Activated T-cell treated with anti-CD3 and anti-CD28 coated beads, Interleukin-2, amount 50 U/mL, for 1 hour (primary cell): ENCODE measurements at regions not wholly inside any gene's neighbourhood (a gene's known extent, or its start where the extent isn't known, plus 50 kb on each side); places are given as distances from the start of the nearest gene placed in this dataset.
A peak's percentile ranks its signal among the peaks of the same experiment; 100 is the strongest.
"Not testable (repeated sequence)": the region's sequence is repeated elsewhere in the genome, so short reads cannot be mapped to it uniquely, and the experiment has no call there.

Experiments
- DNase-seq: peaks from one replicate; pipeline ENCODE4 v3.0.0-alpha.2; 2020

DNA sequence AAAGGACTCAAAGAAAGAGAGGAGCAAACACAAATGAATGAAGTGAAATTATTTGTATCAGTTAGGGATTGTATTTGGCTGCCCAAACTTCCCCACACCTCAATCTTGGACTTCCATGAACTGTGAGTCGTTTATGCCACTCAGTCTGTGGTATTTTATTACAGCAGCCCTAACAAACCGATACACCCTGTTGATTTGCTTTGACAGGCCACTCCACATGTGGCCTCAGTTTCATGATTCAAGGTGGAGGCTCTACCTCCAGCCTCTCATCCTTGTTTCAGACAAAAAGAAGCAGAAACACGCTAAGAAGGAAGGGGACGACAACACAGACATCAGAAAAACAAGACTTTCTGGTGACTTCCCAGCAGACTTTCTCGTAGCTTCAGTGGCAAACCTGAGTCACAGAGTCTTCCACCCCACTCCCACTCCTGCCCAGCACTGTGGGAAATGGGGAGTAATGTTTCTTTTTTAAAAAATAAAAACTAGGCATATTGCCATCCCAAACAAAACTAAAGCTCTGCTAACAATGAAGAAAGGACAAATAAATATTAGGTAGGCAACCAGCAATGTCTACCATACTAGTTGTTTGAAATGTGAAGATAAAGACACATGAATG is 52.2 kb upstream of the ABCA1 start:
- no peak for DNase-seq

DNA sequence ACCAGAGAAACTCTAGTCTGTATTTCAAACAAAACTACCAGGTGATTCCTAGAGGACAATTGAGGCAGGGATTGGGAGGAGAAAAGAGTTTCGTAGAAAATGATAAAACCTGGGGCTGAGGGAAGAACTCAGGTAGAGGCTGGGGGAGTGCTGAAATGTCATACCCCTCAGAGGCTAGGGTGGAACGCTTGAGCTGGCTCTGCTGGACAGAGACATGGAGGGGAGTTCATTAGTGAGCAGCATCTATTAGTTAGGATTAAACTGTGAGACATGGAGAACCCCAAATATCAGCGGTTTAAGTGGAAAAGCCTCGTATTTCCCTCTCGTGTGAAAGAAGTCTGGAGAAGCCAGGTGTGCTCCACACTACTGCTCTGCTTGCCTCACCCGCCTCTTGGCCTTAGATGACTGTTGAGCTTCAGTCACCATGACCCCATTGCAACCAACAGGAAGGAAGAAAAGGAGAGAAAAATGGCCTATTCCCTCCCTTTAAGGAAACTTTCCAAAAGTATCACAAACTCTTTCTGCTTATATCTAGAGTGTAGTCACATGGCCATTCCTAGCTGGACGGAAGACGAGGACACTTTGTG is 53.7 kb upstream of the ABCA1 start:
- DNase-seq, result no peak

DNA sequence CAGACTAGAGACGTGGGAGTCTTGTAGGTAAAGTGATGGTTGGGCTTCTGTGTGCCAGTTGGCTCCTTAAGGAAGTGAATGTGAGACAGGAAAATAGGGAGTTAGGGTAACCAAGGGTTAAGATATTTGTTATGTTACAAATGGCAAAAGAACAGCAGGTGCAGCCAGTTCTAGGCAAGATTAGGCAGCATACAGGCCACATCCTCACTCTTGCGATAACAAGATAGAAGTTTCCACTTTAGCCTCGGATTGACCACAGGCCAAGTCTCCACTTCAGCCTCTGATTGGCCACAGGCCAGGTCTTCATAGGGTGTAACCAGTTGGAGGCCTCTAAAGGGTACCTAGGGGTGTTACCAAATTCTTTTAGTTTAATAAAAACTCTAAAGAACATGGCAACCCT is 54.6 kb upstream of the ABCA1 start:
- no peak for DNase-seq

DNA sequence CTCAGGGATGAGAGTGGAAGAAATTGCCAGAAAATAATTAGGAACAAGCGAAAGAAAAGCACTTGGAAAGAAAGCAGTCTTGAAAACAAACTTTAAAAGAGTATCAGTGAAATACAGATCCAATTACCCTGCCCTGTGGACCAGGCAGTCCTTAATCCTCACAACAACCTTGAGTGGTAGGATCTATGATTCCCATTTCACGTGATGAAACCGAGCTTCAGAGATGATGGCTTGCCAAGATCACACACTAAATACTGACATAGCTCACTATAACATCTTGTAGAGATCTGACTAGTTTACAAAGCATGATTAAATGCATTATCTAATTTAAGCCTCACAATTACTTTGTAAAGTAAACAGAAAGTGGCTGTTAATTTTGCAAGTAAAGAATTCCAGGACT is 55.5 kb upstream of the ABCA1 start:
- DNase-seq, result no peak

DNA sequence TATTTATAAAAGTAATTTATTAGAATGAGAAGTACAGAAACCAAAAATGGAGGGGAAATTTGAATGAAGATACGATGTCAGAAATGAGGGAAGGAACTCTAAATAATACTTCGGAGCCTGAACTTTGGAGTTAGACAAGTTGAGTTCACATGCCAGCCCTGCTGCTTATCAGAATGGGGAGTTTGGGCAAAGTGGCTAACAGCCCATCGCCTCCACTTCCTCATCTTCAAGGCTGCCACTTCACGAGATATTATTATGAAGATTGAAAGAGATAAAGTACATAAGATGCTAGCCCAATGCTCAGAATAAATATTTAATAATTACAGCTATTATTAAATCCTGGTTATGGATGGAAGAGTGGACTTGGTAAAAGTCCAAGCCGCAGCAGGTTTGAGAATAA is 56.2 kb upstream of the ABCA1 start:
- DNase-seq, result no peak

DNA sequence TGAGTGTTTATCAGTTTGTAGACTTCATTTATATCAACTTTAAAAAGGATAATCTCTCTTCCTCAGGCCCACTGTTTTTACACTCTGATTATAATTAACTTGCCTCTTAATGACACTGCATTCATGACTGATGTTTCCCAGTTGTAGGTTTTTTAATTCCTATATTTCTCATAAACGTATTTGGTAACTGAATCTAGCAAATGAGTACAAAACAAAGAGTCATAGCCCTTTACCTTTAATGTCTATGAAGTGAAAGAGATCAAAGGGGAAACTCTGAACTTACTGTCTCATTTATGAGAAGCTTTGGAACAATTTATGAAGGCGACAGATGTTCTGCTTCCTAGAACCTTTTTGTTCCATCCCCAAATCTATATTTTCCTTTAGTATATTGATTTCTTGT is 56.6 kb upstream of the ABCA1 start:
- DNase-seq, result no peak

DNA sequence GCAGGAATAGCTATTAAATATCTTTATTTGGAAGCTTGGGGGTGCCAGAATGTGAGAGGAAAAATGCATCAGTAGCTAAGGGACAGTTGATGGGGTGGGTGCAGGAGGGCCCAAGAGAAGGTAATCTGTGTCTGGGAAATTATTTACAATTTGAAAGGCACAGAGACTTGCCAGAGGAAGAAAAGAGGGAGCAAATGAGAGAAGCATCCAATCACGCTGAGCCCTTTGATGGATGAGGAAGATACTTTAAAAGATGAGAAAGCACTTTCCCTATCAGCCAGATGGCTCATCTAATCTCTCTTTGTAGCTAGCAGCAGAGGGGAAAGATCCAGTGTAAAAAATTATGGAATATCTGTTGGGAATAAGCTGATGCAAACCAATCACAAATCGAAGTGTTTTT is 57.0 kb upstream of the ABCA1 start:
- DNase-seq, result no peak

DNA sequence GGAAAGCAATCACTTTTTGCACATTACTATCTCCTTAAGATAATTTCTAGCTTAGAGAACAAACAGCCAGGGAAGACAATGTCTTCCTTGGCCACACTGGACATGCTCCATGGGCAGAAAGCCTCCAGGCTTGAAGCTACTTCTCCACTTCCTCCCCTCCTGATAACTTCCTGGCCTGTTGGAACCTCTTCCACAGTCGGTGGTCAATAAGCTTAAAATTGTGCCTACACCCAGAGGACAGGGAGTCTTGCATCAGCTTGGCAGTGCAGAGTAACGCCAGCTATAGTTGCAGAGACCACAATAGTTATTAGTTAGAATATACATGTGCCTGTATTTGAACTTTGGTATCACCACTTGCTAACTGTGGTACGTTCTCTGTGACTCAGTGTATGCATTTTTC is 58.1 kb upstream of the ABCA1 start:
- DNase-seq, result no peak

DNA sequence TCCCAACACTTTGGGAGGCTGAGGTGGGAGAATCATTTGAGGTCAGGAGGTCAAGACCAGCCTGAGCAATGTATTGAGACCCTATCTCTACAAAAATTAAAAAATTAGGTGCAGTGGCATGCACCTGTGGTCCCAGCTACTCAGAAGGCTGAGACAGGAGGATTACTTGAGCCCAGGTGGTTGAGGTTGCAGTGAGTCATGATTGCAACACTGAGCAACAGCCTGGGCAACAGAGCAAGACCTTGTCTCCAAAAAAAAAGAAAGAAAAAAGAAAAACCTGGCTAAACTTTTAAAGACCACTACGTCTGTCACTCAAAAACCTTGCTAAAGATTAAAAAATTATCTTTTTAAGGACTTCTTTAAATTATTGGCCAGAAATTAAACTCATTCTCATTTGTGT is 59.8 kb upstream of the ABCA1 start:
- no peak for DNase-seq

DNA sequence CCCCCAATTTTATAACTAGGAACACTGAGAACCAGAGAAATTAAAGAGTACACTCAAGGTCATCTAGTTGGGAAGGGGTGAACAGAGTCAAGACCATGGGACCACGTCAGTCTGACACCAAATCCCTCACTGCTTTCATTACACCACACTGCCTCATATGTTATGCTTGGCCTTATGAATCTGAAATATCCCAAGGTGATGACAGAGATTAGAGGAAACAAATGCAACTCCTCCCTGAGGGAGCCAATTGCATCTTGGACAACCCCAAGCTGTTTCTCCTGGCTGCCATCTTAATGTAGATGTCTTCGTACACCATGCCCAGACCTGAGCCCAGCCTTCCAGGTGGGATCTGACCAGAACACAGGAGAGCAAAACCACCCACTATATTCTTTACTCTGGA is 60.6 kb upstream of the ABCA1 start:
- no peak for DNase-seq

DNA sequence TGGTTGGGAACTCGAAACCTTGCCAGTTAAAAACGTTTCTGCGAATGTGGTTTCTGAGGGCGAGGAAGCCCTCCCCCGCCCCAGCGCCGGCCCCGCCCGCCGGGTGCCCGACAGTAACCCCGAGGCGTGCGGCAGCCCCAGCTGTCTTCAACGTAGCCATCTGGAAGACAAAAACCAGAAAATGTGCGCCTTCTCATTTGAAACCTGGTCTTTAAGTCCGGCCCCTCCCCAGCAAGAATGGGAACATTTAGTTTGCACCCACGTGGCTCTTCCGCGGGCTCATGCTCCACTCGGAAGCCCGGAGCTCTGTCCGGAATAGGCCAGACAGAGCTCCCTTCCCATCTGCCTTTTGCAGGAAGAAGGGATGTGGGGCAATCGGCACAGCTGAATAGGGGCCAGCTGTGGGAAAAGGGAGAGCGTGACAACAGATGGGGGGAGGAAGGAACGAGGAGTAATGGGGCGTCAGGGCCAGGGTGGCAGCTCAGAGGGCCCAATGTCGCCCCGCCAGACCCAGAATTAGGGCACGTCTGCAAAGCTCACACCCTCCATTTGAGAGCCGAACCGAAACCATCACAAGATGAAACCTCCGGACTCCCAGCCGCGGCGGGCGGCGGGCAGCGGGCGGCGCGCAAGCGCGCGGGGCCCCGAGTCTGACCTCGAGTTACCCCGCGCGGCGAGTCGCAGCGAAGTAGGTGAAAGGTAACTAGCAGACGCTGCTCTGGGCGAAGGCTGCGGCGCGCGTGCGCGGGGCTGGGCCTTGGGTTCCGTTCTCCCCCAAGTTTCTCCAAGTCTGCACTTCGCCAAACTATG is 63.4 kb upstream of the ABCA1 start:
- DNase-seq, result peak; percentile 86

DNA sequence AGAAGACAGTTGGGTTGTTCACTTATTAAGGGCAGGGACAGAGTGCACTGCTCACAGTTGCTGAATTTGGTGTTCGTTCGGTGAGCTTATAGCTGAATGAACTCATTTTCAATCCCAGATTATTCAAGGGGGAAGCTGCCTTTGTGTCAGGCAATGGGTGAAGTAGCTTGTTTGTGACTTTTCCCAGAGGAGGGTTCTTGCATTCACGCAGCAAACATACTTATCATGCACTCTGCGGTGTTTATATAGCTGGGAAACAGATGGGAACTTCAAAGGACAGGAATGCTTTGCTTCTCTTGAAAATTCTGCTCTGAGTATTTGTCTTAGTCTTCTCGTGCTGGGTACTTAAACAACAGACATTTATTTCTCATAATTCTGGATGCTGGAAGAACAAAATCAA is 64.7 kb upstream of the ABCA1 start:
- no peak for DNase-seq

DNA sequence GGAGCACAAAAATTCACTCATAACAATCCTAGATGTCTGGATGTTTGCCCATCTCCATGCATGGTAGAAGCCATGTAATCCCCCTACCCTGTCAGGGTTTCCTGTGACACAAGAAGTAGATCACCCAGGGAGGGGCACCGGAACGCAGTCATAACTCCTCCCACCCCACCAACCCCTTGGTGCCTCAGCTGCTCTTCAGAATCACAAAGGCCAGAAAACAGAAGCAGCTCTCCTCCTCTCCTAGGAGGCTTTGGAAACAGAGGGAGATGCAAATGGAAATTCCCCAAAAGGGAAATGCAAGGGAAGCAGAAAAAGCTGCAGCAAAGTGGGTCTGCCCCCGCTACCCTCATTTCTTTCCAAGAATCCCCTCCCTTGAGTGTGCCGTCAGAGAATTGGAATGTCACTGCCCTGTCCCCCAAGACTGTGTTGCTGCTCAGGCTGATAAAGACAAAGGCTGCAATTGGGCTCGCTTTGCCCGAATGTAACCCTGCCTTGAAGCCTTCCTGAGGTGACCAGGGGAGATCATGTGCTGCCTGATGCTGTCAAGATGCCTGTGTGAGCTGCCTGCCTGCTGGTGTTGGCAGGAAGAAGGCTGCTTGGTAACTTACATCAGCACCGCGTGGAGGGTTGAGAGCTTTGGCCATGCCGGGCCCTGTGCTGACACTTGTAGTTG is 65.5 kb upstream of the ABCA1 start:
- DNase-seq, result no peak

DNA sequence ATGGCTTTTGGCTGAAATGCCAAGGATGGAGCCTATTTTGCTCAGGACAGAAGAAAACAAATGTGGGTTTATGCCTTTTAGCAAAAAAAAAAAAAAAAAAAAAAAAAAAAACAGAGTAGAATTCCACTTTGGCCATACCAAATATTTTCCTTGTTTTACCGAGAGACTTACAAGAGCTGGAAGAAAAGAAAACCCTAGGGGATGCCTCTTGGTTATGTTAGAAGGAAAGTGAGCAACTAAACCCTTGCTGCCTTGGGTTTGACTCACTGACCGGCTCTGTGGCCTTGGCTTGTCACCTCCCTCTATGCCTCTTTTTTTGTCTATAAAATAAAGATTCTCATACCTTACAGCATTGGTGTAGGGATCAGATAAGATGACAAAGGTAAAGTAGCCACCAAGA is 69.6 kb upstream of the ABCA1 start:
- DNase-seq, result no peak

DNA sequence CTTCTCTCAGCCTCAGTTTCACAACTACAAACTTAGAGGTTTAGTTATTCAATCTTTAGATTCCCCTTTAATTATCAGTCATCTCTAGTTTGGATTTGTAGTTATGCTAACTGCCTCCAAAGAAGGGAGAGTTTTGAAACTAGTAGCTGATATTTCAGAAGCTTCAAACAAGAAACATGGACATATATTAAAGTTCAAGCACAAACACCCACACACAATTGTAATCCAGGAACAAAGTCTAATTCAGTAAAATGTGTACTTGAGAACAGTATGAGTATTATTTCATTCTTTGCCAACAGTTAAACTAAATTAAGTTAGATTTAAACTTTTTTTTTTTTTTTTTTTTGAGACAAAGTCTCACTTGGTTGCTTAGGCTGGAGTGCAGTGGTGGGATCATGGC is 71.2 kb upstream of the ABCA1 start:
- no peak for DNase-seq

DNA sequence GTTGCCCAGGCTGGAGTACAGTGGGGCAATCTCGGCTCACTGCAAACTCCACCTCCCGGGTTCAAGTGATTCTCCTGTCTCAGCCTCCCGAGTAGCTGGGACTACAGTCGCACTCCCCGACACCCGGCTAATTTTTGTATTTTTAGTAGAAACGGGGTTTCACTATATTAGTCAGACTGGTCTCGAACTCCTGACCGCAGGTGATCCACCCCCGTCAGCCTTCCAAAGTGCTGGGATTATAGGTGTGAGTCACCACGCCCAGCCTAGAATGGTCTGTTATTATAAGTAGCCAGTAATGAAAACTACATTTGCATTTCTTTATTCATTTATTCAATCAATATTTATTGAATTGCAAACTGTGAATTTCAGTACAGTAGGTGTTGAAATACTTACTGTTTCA is 72.6 kb upstream of the ABCA1 start:
- not testable (repeated sequence) for DNase-seq

DNA sequence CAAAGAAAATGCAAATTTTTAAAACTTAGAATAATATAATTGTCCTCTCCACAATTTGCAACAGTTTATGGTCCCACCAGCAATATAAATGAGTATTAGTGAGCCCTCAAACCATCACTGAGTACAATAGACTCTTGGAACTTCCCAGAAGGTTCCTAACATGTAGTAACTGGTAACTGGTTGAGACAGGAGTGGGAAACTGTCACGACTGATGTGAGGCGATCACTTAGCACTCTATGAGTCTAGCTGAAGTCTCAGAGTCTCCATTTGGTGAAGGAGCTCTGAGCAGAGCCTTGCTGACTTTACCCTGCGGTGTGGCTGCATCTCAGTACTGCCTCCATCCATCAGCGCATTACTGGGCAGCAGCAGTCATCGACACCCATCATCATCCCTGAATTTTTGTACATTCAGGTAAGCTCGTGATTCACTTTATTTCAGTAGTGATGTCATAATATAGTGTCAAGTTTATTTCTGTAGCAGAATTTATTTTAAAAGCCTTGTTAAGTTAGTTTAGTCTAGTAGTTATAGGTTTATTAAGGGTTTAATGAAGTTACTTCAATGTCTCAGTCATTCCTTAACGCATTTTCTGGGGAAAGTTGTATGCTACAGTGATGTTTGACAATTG is 76.6 kb upstream of the ABCA1 start:
- no peak for DNase-seq

DNA sequence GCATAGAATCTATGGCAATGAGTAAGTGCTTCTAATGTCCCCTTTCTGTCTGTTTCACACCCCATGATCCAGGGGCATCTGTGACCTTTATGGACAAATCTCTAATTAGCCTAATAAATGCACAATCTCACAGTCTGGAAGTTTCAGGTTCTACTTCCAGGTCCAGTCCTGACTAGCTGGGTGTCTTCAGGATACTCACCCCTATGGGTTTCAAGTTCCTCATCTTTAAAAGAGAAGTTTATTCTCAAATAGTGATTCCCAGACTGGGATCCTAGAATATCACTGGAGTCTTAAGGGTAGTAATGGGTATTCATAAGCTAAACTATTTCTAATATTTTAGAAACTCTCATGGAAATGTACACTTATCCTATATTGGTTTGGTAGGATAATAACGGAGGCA is 77.2 kb upstream of the ABCA1 start:
- DNase-seq, result no peak

DNA sequence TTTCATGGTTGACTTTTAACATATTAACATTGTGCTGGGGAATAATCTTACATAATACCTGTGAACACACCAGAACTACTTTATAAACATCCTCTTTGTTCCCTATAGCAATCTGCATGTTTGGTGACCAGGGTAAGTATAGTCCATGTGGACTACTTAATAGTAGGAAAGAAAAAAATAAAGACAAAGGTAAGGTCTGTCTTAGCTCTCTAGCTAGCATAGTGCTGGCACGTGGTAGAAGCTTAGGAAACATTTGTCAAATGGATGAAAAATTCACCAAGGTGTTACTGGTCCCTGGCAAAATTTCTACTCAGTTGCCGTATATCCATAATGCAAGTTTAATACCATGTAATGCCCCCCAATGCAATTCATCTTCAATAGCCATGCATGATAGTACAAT is 78.6 kb upstream of the ABCA1 start:
- no peak for DNase-seq

DNA sequence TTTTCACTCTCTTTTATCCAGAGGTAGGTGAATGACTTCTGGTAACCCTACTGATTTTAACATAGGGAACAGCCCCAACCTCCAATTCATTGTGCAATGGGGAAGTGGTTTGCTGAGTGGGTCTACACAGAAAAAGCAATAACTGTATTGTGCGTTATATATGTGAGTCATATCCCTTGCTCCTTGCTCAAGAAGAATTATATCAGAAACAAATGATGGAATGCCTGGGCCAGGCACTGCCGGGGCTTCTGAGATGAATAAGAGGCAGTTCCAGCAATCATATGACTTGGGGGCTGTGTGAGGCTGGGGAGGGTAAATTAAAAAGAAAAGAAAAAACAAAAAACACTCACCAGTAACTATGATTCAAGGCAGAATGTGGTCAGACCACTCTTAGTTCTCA is 79.2 kb upstream of the ABCA1 start:
- no peak for DNase-seq

DNA sequence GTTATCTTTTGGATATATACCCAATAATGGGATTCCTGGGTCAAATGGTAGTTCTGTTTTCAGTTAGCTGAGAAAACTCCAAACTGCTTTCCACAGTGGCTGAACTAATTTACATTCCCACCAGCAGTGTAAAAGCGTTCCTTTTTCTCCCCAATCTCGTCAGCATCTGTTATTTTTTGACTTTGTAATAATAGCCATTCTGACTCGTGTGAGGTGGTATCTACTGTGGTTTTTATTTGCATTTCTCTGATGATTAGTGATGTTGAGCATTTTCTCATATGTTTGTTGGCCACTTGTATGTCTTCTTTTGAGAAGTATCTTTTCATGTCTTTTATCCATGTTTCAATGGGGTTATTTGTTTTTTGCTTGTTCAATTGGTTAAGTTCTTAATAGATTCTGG is 82.1 kb upstream of the ABCA1 start:
- not testable (repeated sequence) for DNase-seq

DNA sequence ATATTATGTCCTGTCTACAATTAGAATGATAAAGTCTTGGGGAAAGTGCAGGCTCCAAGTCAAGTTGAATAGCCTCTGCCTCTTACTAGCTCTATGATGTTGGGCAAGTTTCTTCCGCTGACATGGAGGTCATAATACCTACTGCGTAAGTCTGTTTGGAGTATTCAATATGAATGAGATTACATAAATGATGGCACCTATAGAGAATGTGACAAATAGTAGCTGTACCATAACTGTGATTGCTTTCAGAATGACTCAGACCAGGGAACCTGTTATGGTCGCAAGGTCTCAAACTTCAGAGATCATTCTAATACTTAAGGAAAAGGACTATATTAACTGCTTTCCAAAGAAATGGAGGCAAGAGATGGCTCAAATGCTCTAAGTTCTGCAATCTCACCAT is 94.0 kb upstream of the ABCA1 start:
- DNase-seq, result no peak

DNA sequence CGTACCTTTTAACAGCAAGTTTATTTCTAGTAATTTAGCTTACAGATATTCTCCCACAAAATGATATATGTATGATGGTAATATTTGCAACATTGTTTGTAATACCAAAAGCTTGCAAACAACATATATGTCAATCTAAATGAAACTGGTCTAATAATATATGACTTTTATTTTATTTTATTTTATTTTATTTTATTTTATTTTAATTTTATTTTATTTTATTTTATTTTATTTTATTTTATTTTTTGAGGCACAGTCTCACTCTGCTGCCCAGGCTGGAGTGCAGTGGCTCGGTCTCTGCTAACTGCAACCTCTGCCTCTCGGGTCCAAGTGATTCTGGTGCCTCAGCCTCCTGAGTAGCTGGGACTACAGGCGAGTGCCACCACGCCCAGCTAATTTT is 94.6 kb upstream of the ABCA1 start:
- DNase-seq, result not testable (repeated sequence)

DNA sequence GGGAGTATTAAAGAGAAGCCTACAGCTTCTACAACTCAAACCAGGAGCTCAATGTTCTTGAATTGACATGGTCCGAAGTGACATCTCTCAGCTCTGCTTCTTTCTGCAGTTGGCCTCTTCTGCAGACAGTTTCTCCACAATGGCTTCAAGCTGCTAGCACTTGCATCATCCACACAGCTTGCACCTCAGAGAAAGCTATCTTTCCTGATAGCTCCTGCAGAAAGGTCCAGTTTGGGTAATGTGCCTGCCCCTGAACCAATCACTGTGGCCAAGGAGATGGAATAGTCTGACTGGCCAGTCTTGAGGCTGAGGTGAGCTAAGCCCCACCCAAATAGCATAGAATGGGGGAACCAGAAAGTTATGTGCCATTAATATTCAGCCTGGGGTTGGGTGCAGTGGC is 95.8 kb upstream of the ABCA1 start:
- DNase-seq, result no peak
